ENCODE measurements at regions not wholly inside any gene's neighbourhood (a gene's known extent, or its start where the extent isn't known, plus 50 kb on each side); places are given as distances from the start of the nearest gene placed in this dataset.

- Histone ChIP-seq H3K36me3 (no peaks in the 10 kb centered on the region), H3K27me3 (no peaks in the 10 kb centered on the region), H3K27ac (no peak overlapping the region), H3K4me3 (no peak overlapping the region), H3K4me1 (no peaks in the 10 kb centered on the region), H3K9me3 (no peaks in the 10 kb centered on the region)
- intact Hi-C loops (cut with DNase I): no loop called here
- DNase-seq (no peak), ATAC-seq (no peak)
- TF ChIP-seq POLR2A (IDR thresholded peaks at IDR 0.05): no peak
- no peak for TF ChIP-seq CTCF (IDR thresholded peaks at IDR 0.05)
- 93% methylated on average over 3 of the region's 3 CpGs for WGBS (ENCODE audit: insufficient coverage, low coverage, low lambda C conversion rate, missing lambda C conversion rate)
Observed at GRCh38 chr3:102090721-102091045, 241.4 kb downstream of the NFKBIZ start.

- Histone ChIP-seq H3K36me3 (no peaks in the 10 kb centered on the region), H3K27ac (no peak overlapping the region)
Observed at GRCh38 chr3:102091358-102091757, 242.0 kb downstream of the NFKBIZ start.

GRCh38 chr3:102092617-102093466, 243.5 kb downstream of the NFKBIZ start:
- no peak for ATAC-seq
- Histone ChIP-seq H3K27ac (no peak overlapping the region), H3K4me1 (no peaks in the 10 kb centered on the region), H3K27me3 (no peaks in the 10 kb centered on the region), H3K4me3 (no peak overlapping the region), H3K36me3 (no peaks in the 10 kb centered on the region), H3K9me3 (no peaks in the 10 kb centered on the region)
- WGBS (ENCODE audit: insufficient coverage, low coverage, low lambda C conversion rate, missing lambda C conversion rate): 66% methylated on average over 5 of the region's 5 CpGs
- DNase-seq: no peak
- intact Hi-C loops (cut with DNase I): no loop called here
- no peak for TF ChIP-seq CTCF (IDR thresholded peaks at IDR 0.05)
- TF ChIP-seq POLR2A (IDR thresholded peaks at IDR 0.05): no peak

More at GRCh38 chr3:102091358-102091757, 242.0 kb downstream of the NFKBIZ start:
- Histone ChIP-seq H3K9me3 (no peaks in the 10 kb centered on the region), H3K4me1 (no peaks in the 10 kb centered on the region), H3K4me3 (no peak overlapping the region), H3K27me3 (no peaks in the 10 kb centered on the region)
- intact Hi-C loops (cut with DNase I): no loop called here
- DNase-seq: no peak
- 90% methylated on average over 2 of the region's 2 CpGs for WGBS (ENCODE audit: insufficient coverage, low coverage, low lambda C conversion rate, missing lambda C conversion rate)
- TF ChIP-seq POLR2A (IDR thresholded peaks at IDR 0.05): no peak
- TF ChIP-seq CTCF (IDR thresholded peaks at IDR 0.05): no peak
- no peak for ATAC-seq

- no peaks in the 10 kb centered on the region for H3K36me3 ChIP-seq
- H3K27ac ChIP-seq: no peak overlapping the region
- DNase-seq (no peak), ATAC-seq (no peak)
- no peak for TF ChIP-seq POLR2A (IDR thresholded peaks at IDR 0.05)
- no peak for TF ChIP-seq CTCF (IDR thresholded peaks at IDR 0.05)
- intact Hi-C loops (cut with DNase I): no loop called here
- H3K27me3 ChIP-seq: no peaks in the 10 kb centered on the region
- H3K4me1 ChIP-seq: no peaks in the 10 kb centered on the region
- H3K4me3 ChIP-seq: no peak overlapping the region
- no peaks in the 10 kb centered on the region for H3K9me3 ChIP-seq
Observed at GRCh38 chr3:102094506-102094905, 245.2 kb downstream of the NFKBIZ start.

Measured in right lobe of liver (tissue), 6 donors.